ENCODE measurements at regions not wholly inside any gene's neighbourhood (a gene's known extent, or its start where the extent isn't known, plus 50 kb on each side); places are given as distances from the start of the nearest gene placed in this dataset.

GRCh38 chr10:91021901-91022300 lies 101.0 kb upstream of the ANKRD1 start:
- Histone ChIP-seq H2AFZ (ENCODE audit: low read length) (no peak overlapping the region), H3K4me2 (ENCODE audit: low read length) (no peak overlapping the region), H3K27me3 (ENCODE audit: low read length) (peaks cover 14% of the 10 kb centered on the region), H3K9me3 (ENCODE audit: low read length) (no peaks in the 10 kb centered on the region), H3K79me2 (ENCODE audit: low read length) (no peaks in the 10 kb centered on the region), H3F3A (ENCODE audit: low read length, unreplicated experiment) (no peaks in the 10 kb centered on the region), H3K36me3 (ENCODE audit: low read depth, low read length) (no peaks in the 10 kb centered on the region), H3K4me3 (ENCODE audit: low read length) (no peak overlapping the region), H3K4me1 (ENCODE audit: insufficient read depth, low read length) (no peaks in the 10 kb centered on the region), H4K20me1 (ENCODE audit: low read length) (no peaks in the 10 kb centered on the region), H3K9ac (ENCODE audit: low read length) (no peak overlapping the region), H3K27ac (ENCODE audit: low read length) (no peak overlapping the region), H3K9me2 (replicated peaks; ENCODE audit: low read length) (no peaks in the 10 kb centered on the region)
- no TSS peak for BruUV-seq (replicated peaks)
- POLR2A ChIA-PET (ENCODE audit: unreplicated experiment): no interaction called here
- DNase-seq (no peak), ATAC-seq (no peak)
- CTCF ChIA-PET: no interaction called here
- intact Hi-C loops (cut with micrococcal nuclease): no loop called here
- TF ChIP-seq EZH2phosphoT487 (IDR thresholded peaks at IDR 0.05; ENCODE audit: borderline replicate concordance, low read length): no peak
- no peak for TF ChIP-seq EZH2 (IDR thresholded peaks at IDR 0.05; ENCODE audit: low read length, unreplicated experiment)
- TF ChIP-seq CTCF (conservative IDR thresholded peaks at IDR 0.05; ENCODE audit: low read depth, low read length): no peak

GRCh38 chr10:91022390-91022789 lies 101.5 kb upstream of the ANKRD1 start:
- TF ChIP-seq EZH2phosphoT487 (IDR thresholded peaks at IDR 0.05; ENCODE audit: borderline replicate concordance, low read length) (no peak), CTCF (conservative IDR thresholded peaks at IDR 0.05; ENCODE audit: low read depth, low read length) (no peak), EZH2 (IDR thresholded peaks at IDR 0.05; ENCODE audit: low read length, unreplicated experiment) (no peak)
- POLR2A ChIA-PET (ENCODE audit: unreplicated experiment): no interaction called here
- no peak for ATAC-seq
- no TSS peak for BruUV-seq (replicated peaks)
- Histone ChIP-seq H3K9ac (ENCODE audit: low read length) (no peak overlapping the region), H4K20me1 (ENCODE audit: low read length) (no peaks in the 10 kb centered on the region), H3K79me2 (ENCODE audit: low read length) (no peaks in the 10 kb centered on the region), H3K4me2 (ENCODE audit: low read length) (no peak overlapping the region), H3K27me3 (ENCODE audit: low read length) (peaks cover 14% of the 10 kb centered on the region), H3K9me3 (ENCODE audit: low read length) (no peaks in the 10 kb centered on the region), H2AFZ (ENCODE audit: low read length) (no peak overlapping the region), H3K9me2 (replicated peaks; ENCODE audit: low read length) (no peaks in the 10 kb centered on the region), H3K36me3 (ENCODE audit: low read depth, low read length) (no peaks in the 10 kb centered on the region), H3F3A (ENCODE audit: low read length, unreplicated experiment) (no peaks in the 10 kb centered on the region), H3K4me3 (ENCODE audit: low read length) (no peak overlapping the region), H3K27ac (ENCODE audit: low read length) (no peak overlapping the region), H3K4me1 (ENCODE audit: insufficient read depth, low read length) (no peaks in the 10 kb centered on the region)
- intact Hi-C loops (cut with micrococcal nuclease): no loop called here
- no peak for DNase-seq
- CTCF ChIA-PET: no interaction called here

GRCh38 chr10:91022924-91023699 lies 102.2 kb upstream of the ANKRD1 start:
- Histone ChIP-seq H3K79me2 (ENCODE audit: low read length) (no peaks in the 10 kb centered on the region), H3K27me3 (ENCODE audit: low read length) (peaks cover 14% of the 10 kb centered on the region), H3K9me2 (replicated peaks; ENCODE audit: low read length) (no peaks in the 10 kb centered on the region), H3K4me3 (ENCODE audit: low read length) (no peak overlapping the region), H2AFZ (ENCODE audit: low read length) (no peak overlapping the region), H3K4me2 (ENCODE audit: low read length) (no peak overlapping the region), H3K27ac (ENCODE audit: low read length) (no peak overlapping the region), H4K20me1 (ENCODE audit: low read length) (no peaks in the 10 kb centered on the region), H3K9me3 (ENCODE audit: low read length) (no peaks in the 10 kb centered on the region), H3K9ac (ENCODE audit: low read length) (no peak overlapping the region), H3F3A (ENCODE audit: low read length, unreplicated experiment) (no peaks in the 10 kb centered on the region), H3K36me3 (ENCODE audit: low read depth, low read length) (no peaks in the 10 kb centered on the region), H3K4me1 (ENCODE audit: insufficient read depth, low read length) (no peaks in the 10 kb centered on the region)
- intact Hi-C loops (cut with micrococcal nuclease): no loop called here
- no peak for TF ChIP-seq EZH2 (IDR thresholded peaks at IDR 0.05; ENCODE audit: low read length, unreplicated experiment)
- no peak for TF ChIP-seq CTCF (conservative IDR thresholded peaks at IDR 0.05; ENCODE audit: low read depth, low read length)
- DNase-seq: no peak
- ChIA-PET CTCF (no interaction called here), POLR2A (ENCODE audit: unreplicated experiment) (no interaction called here)
- ATAC-seq: no peak
- no TSS peak for BruUV-seq (replicated peaks)

Measured in PC-3 (cell line).